Esophagus squamous epithelium (tissue), 5 donors: ENCODE measurements at regions not wholly inside any gene's neighbourhood (a gene's known extent, or its start where the extent isn't known, plus 50 kb on each side); places are given as distances from the start of the nearest gene placed in this dataset.
A peak's percentile ranks its signal among the peaks of the same experiment; 100 is the strongest.

Experiments used
- DNase-seq: peaks from one replicate; lab custom pipeline; 2025; lab: John Stamatoyannopoulos, UW
- H3K27ac ChIP-seq, 4 donors: fragments of 200-600 bp; sonication (generic); one replicate each; pipeline ENCODE4 v1.5.1; 2016 to 2019; ENCODE audit warnings: mild to moderate bottlenecking in 1 of 4
- H3K27me3 ChIP-seq, 4 donors: fragments of 200-600 bp; sonication (generic); 1 replicate in 3 of 4; 2 replicates in 1 of 4; pipeline versions ENCODE4 v1.5.1 to v1.6.0; 2017 to 2021; ENCODE audit warnings: antibody characterized with exemption in 1 of 4
- H3K36me3 ChIP-seq, 3 donors: fragments of 200-600 bp; sonication (generic); one replicate each; pipeline ENCODE4 v1.5.1; 2016 to 2019
- H3K4me1 ChIP-seq, 3 donors: fragments of 200-600 bp; sonication (generic); one replicate each; pipeline ENCODE4 v1.5.1; 2017 to 2019
- H3K4me3 ChIP-seq, 4 donors: fragments of 200-600 bp; sonication (generic); 1 replicate in 3 of 4; 2 replicates in 1 of 4; pipeline ENCODE4 v1.5.1; 2016 to 2019; ENCODE audit warnings: mild to moderate bottlenecking in 2 of 4, moderate library complexity in 1 of 4
- H3K9me3 ChIP-seq, 3 donors: fragments of 200-600 bp; sonication (generic); one replicate each; pipeline ENCODE4 v1.5.1; 2016 to 2019
- POLR2A ChIP-seq, 4 donors: fragments of 450-650 bp; IDR thresholded peaks; one replicate each; pipeline ENCODE4 v1.6.1; 2017; ENCODE audit warnings: antibody characterized with exemption in 4 of 4, mild to moderate bottlenecking in 4 of 4, moderate library complexity in 3 of 4
- whole genome bisulfite sequencing, 2 donors: methylation state at CpG; one replicate each; pipeline ENCODE4 v1.1.5; 2018; 5-methylcytosine and 5-hydroxymethylcytosine counted together
- intact Hi-C: fragments of 100-400 bp; cut with DNase I; formaldehyde crosslinking; loops from one replicate; pipeline ENCODE4 v1.15.0; 2022
- TF ChIP-seq, protein P1 (sequence below), 6 experiments: fragments of 450-650 bp in 4 of 6; fragments of 200-600 bp in 2 of 6; sonication (generic) in 2 of 6; IDR thresholded peaks; one replicate each; pipeline ENCODE4 v1.5.1; 2016 to 2019; ENCODE audit warnings: antibody characterized with exemption in 6 of 6, mild to moderate bottlenecking in 4 of 6, moderate library complexity in 4 of 6
- donor health status: DM: yes; HTN: yes; CAD: no.

DNA sequence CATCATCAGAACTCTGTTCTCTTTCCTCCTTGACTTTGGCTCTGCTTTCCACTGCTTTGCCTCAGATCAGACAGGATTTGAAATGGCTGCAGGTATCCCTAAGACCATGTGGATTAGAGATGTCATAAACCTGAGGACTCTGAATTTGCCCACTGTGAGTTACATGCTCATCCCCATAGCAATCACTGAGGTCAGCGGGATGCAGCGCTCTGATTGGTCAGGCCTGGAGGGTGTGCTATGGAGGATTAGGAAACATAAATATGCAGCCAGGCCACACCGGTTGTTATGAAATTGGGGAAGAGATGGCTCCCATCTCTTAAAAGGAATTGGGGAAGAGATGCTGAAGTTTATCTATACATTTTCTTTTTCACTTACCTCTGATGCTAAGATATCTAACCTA, 73.7 kb upstream of the DNAJC10 start:
- H3K4me3 ChIP-seq = no peak overlapping the region
- intact Hi-C loops = no loop called here
- TF ChIP-seq, protein P1, sequence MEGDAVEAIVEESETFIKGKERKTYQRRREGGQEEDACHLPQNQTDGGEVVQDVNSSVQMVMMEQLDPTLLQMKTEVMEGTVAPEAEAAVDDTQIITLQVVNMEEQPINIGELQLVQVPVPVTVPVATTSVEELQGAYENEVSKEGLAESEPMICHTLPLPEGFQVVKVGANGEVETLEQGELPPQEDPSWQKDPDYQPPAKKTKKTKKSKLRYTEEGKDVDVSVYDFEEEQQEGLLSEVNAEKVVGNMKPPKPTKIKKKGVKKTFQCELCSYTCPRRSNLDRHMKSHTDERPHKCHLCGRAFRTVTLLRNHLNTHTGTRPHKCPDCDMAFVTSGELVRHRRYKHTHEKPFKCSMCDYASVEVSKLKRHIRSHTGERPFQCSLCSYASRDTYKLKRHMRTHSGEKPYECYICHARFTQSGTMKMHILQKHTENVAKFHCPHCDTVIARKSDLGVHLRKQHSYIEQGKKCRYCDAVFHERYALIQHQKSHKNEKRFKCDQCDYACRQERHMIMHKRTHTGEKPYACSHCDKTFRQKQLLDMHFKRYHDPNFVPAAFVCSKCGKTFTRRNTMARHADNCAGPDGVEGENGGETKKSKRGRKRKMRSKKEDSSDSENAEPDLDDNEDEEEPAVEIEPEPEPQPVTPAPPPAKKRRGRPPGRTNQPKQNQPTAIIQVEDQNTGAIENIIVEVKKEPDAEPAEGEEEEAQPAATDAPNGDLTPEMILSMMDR (IDR thresholded peaks at IDR 0.05) = no peak
- TF ChIP-seq POLR2A (IDR thresholded peaks at IDR 0.05) = no peak
- H3K36me3 ChIP-seq = no peaks in the 10 kb centered on the region
- 83 to 86% methylated on average over 3 of the region's 3 CpGs for WGBS, 2 donors
- H3K27me3 ChIP-seq = no peaks in the 10 kb centered on the region
- H3K4me1 ChIP-seq = no peaks in the 10 kb centered on the region
- no peaks in the 10 kb centered on the region for H3K9me3 ChIP-seq
- H3K27ac ChIP-seq = no peak overlapping the region
- DNase-seq = no peak

DNA sequence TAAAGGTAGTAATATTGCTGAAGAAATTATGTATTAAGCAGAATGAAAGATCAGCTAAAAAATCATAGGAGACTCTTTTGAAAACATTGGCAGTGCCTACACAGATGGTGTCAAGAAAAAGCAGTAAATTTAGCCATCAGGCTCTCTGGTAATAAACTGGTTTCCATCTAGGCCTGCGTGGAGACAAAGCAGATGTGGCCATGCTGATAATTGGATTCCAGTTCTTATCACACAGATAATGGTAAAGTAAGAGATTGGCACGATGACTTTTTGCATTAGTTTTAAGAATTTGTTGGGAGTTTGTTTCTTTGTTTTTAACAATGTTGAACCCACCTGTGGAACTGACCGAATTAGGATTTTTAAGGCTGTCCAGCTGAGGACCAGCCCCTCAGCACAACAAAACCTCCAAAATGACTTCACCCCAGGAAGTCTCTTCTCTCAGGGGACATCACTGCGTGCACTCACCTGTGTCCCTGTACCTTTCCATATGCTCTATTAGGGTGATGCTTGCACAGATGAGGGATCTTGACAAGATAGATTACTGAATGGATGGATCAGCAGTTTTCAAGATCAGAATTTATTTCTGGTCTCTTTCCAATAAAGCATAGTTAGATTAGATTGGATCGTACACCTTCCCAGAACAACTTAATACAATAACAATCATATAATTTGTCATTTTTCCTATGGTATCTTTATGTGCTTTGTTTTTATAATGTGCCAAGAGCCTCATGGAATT, 69.1 kb upstream of the DNAJC10 start:
- intact Hi-C loops = no loop called here
- no peak for DNase-seq
- 93 to 96% methylated on average over 5 of the region's 5 CpGs for WGBS, 2 donors
- no peak overlapping the region for H3K27ac ChIP-seq
- TF ChIP-seq POLR2A (IDR thresholded peaks at IDR 0.05) = no peak
- TF ChIP-seq, protein P1 (IDR thresholded peaks at IDR 0.05) = no peak
- no peaks in the 10 kb centered on the region for H3K27me3 ChIP-seq
- peaks cover 0 to 6% (median 0%) of the 10 kb centered on the region in 3 donors for H3K4me1 ChIP-seq
- H3K4me3 ChIP-seq = no peak overlapping the region
- no peaks in the 10 kb centered on the region for H3K36me3 ChIP-seq
- H3K9me3 ChIP-seq = no peaks in the 10 kb centered on the region

DNA sequence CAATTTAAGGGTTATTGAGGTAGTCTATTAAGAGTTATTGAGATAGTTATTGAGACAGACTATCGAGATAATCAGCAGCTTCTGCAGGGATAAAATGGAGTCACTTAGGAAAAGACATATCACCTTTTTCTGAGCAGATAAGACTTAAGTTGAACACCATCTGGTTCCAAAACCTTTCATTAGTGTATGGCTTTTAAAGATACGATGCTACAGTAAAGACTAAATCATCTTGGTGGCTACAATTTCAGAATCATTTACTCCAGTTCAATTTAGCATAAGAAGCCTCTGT, 68.6 kb upstream of the DNAJC10 start:
- H3K27me3 ChIP-seq = no peaks in the 10 kb centered on the region
- WGBS, 2 donors = 84 to 85% methylated on average over 2 of the region's 2 CpGs
- no peak for TF ChIP-seq POLR2A (IDR thresholded peaks at IDR 0.05)
- TF ChIP-seq, protein P1 (IDR thresholded peaks at IDR 0.05) = no peak
- intact Hi-C loops = no loop called here
- no peaks in the 10 kb centered on the region for H3K36me3 ChIP-seq
- no peak overlapping the region for H3K27ac ChIP-seq
- DNase-seq = no peak
- no peak overlapping the region for H3K4me3 ChIP-seq
- H3K4me1 ChIP-seq = peaks cover 0 to 6% (median 0%) of the 10 kb centered on the region in 3 donors
- H3K9me3 ChIP-seq = no peaks in the 10 kb centered on the region

DNA sequence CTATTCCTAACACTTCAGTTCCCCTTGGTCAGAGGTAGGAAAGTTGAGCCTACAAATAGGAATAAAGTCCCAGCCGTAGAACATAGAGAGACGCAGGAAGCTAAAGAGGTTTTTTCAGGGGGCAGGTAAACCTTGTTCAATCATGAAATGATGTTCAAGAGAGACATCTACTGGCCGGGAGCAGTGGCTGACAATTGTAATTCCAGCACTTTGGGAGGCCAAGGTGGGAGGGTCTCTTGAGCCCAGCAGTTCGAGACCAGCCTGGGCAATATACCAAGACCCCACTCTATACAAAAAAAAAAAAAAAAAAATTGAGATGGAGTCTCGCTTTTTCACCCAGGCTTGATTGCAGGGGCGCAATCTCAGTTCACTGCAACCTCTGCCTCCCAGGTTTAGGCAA, 66.7 kb upstream of the DNAJC10 start:
- intact Hi-C loops = no loop called here
- no peaks in the 10 kb centered on the region for H3K36me3 ChIP-seq
- H3K9me3 ChIP-seq = no peaks in the 10 kb centered on the region
- WGBS, 2 donors = 52 to 63% methylated on average over 6 of the region's 6 CpGs
- DNase-seq = no peak
- H3K4me3 ChIP-seq = no peak overlapping the region
- H3K4me1 ChIP-seq = peaks cover 0 to 6% (median 0%) of the 10 kb centered on the region in 3 donors
- TF ChIP-seq POLR2A (IDR thresholded peaks at IDR 0.05) = no peak
- TF ChIP-seq, protein P1 (IDR thresholded peaks at IDR 0.05) = peak in 3 of 6 experiments; percentile 15 to 40 (median 18)
- no peak overlapping the region for H3K27ac ChIP-seq
- H3K27me3 ChIP-seq = no peaks in the 10 kb centered on the region

DNA sequence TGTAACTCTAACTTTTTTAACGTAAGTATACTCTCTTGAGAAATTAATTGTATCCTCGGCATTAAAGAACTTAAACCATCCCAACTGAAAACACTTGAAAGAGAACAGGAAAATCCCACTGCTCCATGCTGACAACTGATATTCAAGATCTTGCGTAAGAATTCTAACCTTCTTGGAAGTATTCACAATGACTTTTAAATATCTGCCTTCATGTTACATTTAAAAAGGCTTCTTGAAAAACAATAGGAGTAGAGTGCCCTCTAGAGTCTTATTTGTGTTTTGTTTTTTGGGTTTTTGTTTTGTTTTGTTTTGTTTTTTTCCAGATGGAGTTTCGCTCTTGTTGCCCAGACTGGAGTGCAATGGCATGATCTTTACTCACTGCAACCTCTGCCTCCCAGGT, 65.4 kb upstream of the DNAJC10 start:
- peaks cover 0 to 6% (median 0%) of the 10 kb centered on the region in 3 donors for H3K4me1 ChIP-seq
- no peaks in the 10 kb centered on the region for H3K36me3 ChIP-seq
- WGBS, 2 donors = 35 to 47% methylated on average over 4 of the region's 4 CpGs
- no peaks in the 10 kb centered on the region for H3K9me3 ChIP-seq
- TF ChIP-seq, protein P1 (IDR thresholded peaks at IDR 0.05) = peak; percentile 23 to 64 (median 54)
- no peak for TF ChIP-seq POLR2A (IDR thresholded peaks at IDR 0.05)
- no peak for DNase-seq
- no peaks in the 10 kb centered on the region for H3K27me3 ChIP-seq
- no peak overlapping the region for H3K4me3 ChIP-seq
- H3K27ac ChIP-seq = no peak overlapping the region
- intact Hi-C loops = loop anchor here (5.0 kb wide), 1 partner anchor 463 kb away; no protein-coding TSS in a partner anchor
